Globus pallidus (tissue), 1 donor: ENCODE measurements at regions not wholly inside any gene's neighbourhood (a gene's known extent, or its start where the extent isn't known, plus 50 kb on each side); places are given as distances from the start of the nearest gene placed in this dataset.

ENCODE experiments used
- DNase-seq: peaks from one replicate; pipeline ENCODE4 v3.0.0-alpha.2; 2015; ENCODE audit warnings: low spot score

GRCh38 chr9:129399634-129399990 lies 221.3 kb downstream of the C9orf50 start:
- no peak for DNase-seq

- no peak for DNase-seq
Observed at GRCh38 chr9:129398961-129399633, 221.0 kb upstream of the IER5L start.

- DNase-seq = no peak
Observed at GRCh38 chr9:129398101-129398960, 220.3 kb upstream of the IER5L start.

GRCh38 chr9:129397335-129397734 lies 219.3 kb upstream of the IER5L start:
- DNase-seq = no peak

- DNase-seq = no peak
Observed at GRCh38 chr9:129396365-129396708, 218.3 kb upstream of the IER5L start.

- DNase-seq = no peak
Observed at GRCh38 chr9:129395633-129396364, 217.7 kb upstream of the IER5L start.

GRCh38 chr9:129394886-129395279 lies 216.8 kb upstream of the IER5L start:
- DNase-seq = no peak

GRCh38 chr9:129394061-129394885 lies 216.2 kb upstream of the IER5L start:
- DNase-seq = no peak

GRCh38 chr9:129393064-129393463 lies 215.0 kb upstream of the IER5L start:
- DNase-seq = no peak

GRCh38 chr9:129392093-129392541 lies 214.1 kb upstream of the IER5L start:
- DNase-seq = no peak

- DNase-seq = no peak
Observed at GRCh38 chr9:129391221-129391661, 213.2 kb upstream of the IER5L start.

GRCh38 chr9:129390541-129390940 lies 212.5 kb upstream of the IER5L start:
- DNase-seq = no peak

GRCh38 chr9:129387822-129388221 lies 209.8 kb upstream of the IER5L start:
- DNase-seq = no peak

- DNase-seq = no peak
Observed at GRCh38 chr9:129386812-129387177, 208.7 kb upstream of the IER5L start.

GRCh38 chr9:129385211-129385934 lies 207.3 kb upstream of the IER5L start:
- DNase-seq = no peak

- no peak for DNase-seq
Observed at GRCh38 chr9:129384491-129385210, 206.6 kb upstream of the IER5L start.

GRCh38 chr9:129383561-129384490 lies 205.8 kb upstream of the IER5L start:
- peak; percentile 63 for DNase-seq

GRCh38 chr9:129383019-129383560 lies 205.0 kb upstream of the IER5L start:
- DNase-seq = peak; percentile 23
